HG03097 (cell line): ENCODE measurements at regions not wholly inside any gene's neighbourhood (a gene's known extent, or its start where the extent isn't known, plus 50 kb on each side); places are given as distances from the start of the nearest gene placed in this dataset.

Experiments used
- ATAC-seq: cut with Tn5 transposase; IDR thresholded peaks from one replicate; pipeline ENCODE4 v1.9.1; 2021; ENCODE audit not compliant: unreplicated experiment, low FRiP score

DNA sequence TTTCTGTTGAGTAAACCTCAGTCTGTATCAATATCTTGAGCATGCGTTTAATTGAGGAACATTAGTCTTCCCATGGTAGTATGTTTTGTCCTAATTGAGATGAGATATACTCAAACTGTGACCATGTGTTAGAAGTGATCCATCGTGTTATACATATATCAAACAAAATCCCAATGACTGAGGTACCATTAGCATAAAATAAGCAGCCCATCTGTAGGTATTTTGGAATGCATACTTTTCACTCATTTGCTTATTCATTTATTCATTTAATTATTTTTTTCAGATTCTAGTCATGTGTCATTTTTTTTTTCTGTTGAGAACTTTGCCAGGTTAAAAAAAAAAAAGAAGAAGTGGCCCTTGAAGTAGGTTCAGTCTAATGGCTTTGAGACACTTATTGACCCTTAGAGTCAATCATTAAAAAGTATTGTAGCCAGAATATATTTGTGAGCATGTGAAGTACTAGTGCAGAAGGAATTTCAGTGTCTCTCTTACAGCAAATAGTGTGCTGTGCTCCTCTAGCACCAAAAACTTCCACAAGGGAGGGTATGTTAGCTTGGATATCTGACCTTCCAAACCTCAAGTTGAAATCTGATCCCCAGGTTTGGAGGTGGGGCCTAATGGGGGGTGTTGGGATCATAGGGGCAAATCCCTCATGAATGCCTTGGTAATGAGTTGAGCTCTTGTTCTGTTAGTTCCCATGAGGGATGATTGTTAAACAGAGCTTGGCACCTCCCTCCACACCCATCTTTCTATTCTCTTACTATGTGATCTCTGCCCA is 130.8 kb upstream of the NPY2R start:
- ATAC-seq = no peak

DNA sequence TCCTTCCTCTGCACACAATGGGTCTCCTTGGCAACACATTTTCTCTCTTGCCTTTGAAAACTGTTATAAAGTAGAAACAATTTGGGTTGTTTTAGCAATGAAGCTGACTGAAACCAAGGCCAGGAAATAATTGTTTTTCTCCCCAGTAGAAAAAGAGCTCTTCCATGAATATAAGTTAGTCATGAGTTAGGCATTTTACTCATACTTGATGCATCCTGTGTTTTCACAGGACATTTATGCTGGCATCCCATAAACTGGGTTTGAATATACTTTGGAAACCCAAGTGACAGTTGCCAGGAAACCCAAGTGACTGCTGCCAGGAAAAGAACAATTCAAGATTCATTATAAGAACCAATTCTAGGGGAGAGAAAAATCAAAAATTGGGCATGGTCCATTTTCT is 128.6 kb upstream of the NPY2R start:
- no peak for ATAC-seq

DNA sequence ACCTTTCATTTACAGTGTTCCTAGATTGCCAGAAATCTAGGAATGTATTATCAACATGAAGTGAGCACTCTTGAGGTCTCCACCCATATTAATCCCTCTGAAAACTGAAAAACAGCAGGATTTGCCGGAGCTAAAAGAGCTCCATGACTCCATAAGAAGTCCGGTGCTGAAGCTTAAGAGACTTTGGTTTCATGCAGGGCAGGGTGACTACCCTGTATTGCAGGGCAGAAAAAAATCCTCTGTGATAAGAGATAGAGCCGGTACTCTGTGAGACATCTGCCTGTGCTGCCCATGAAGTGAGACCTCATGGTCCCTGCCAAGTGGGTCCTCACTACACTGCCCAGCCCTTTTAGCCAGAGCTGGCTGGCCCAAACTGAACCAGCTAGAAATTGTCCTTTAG is 127.2 kb upstream of the NPY2R start:
- ATAC-seq = no peak

DNA sequence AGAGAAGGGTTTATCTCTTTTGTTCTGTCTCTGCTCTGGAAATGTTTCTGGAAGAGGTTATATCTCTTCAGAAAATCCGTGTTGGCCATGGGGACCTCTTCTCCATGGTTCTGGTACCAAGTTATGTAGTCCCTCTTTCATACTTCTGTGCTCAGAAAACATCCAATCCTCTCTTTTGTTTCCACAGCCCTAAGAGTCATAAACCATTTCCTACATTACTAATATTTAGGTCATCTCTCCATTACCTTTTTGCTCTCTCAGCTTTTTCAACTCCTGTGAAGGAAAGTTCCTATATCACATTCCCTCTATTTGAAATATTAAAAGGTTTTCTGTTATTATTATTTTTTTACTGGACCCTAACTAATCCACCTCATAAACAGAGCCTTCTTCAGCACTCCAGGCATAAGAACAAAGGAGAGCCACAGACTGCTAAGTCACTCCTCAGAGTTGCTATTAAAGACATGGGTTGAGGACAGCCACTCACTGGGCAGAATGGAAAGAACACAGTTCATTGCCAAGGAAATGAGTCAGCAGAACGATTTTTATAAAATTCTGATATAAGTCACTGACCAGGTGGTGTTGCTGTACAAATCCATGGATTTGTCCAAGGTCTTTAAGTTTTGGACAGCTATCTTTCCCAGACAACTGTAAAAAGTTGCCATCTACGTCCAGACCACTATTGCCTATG is 122.4 kb upstream of the NPY2R start:
- ATAC-seq = no peak

DNA sequence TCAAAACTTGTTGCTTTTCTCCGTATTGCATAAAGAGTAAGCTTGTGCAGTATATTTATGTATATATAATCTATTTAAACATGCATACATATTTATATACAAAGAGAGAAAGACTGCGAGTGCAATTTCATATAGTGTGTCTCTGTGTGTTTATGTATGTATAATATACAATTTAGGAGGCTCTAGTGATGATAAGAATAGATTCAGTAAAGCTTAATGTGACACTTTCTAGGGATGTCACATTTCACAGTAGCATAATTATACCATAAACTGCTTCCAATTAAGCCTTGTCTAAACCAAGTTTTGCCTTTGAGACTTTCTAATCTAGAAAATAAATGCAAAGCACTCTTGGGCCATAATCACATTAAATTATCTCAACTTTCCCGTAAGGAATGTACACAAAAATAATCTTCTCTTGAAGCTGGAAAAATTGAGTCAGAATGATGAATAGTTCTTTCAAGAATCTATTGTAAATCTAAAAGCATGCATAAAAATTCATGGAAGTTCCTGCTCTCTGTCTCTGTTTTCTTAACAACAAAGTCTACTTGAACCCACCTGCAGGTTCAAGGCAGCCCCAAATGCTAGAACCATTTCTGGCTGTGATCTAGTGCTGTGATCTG is 114.1 kb upstream of the NPY2R start:
- ATAC-seq = no peak

DNA sequence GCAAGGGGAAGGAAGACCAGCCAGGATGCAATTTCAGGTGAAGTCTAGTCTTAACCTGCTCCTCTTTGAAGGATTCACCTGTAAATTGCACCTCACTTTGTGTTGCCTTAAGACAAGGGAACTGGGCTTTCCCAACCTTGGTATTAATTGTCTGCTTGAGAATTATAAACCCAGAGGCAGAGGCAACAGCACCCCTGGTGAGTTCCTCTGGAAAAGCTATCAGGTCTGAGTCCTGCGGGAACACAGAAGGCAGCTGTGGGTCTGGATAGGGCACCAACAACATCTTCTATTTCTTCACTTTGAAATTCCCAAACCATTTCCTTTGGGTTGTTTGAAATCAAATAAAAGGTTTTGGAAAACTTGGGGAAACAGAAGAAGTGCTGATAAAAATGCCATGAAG is 109.2 kb upstream of the NPY2R start:
- no peak for ATAC-seq

DNA sequence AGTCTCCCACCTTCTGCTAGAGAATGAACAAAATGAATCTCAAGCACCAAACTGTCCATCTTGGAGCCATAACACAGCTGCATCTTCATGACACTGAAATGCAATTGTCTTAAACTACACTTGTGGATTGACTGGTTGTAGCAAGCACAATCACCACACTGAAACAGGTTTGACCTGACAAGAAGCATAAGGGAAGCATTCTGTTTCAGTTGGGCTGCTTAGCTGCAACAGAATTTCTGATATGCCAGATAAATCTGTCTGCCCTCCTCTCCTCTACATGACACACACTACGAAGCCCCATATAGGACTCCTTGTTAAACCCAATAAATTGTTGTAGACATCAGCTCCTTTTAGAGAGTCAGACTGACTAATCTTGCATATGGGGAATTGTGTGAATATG is 101.8 kb upstream of the NPY2R start:
- no peak for ATAC-seq

DNA sequence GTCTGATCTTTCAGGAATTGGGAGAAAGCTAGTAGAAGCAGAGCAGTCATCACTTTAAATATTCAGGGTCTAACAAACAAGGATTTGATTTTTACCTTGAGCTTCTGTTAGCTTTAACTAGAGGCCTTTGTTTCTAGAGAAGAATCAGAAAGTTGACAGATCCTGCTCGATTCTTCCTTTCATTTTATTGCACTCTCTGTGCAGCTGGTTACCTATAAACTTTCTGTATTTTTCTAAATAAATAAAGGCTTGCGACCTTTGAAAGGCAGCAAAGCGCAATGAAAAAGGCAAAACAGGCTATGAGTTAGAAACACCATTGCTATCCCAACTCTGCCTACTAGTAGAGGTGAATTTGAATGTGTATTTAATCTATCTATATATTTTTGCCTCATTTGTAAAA is 101.4 kb upstream of the NPY2R start:
- no peak for ATAC-seq

DNA sequence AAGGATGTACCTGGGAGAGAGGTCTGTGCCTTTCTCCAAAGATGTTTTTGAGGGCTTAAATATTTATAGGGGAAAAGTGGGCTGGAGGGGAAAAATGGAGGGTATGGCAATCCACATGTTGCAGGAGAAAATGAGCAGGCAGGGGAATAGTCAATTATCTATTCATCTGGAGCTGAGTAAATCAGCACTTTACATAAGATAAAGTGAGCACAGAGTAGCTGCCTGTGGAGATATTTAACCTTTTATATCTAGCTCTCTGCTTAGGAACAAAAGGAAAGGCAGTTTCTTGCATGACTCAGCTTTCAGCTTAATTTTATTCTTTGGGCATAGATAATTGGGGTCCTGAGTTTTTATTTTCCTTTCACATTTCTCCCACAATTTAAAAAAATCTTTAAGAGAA is 93.6 kb upstream of the NPY2R start:
- ATAC-seq = no peak

DNA sequence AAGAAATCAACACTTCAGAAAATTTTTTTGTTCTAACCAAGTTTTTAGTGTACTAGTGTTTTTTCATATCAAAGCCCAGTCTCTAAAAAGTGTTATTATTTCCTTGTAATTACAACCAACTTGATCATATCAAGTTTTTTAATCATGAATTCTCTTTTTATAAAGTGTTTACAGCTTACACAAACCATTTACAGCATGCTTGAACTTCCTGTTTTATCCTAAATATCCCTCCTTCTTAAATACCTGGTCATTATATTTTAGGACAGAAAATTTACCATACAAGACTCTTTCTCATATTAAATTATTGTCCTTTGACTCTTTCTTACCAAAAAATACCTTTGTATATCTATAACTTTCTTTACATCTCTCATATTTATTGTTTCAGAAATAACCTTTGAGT is 89.4 kb upstream of the NPY2R start:
- no peak for ATAC-seq

DNA sequence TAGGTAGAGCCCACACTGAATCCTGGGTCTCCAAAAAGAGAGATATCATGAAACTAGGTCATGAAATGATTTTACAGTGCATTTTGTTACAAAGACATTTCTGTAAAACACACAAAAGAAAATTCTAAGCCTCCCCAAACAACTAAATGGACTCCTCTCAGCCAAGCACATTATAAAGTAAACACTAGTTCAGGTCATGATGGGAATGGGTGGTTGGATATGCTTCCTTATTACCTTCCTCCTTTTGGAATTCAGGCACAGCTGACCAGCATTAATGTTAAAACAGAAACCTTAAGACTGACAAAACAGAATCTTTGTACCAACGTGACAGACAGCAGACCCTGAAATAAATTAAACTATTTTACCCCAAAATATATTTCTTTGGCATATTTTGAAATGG is 87.9 kb upstream of the NPY2R start:
- ATAC-seq = no peak

DNA sequence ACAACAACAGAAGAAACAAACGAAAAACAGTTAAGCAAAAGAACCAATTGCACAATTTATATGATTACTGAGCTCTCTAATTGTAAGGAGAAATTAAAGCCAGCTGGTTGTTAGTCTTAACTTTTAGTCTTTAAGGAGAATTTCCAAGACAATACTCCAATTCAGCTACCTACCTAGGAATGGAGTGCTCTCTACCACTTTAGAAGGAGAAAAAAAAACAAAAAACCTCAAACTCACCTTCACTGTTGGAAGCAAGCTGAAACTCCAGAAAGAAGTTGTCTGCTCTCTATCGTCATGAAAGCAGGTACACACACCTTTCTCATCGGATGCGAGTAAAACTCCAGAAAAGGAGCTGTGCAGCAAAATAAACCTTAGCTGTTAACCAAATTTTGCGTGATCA is 86.1 kb upstream of the NPY2R start:
- ATAC-seq = no peak

DNA sequence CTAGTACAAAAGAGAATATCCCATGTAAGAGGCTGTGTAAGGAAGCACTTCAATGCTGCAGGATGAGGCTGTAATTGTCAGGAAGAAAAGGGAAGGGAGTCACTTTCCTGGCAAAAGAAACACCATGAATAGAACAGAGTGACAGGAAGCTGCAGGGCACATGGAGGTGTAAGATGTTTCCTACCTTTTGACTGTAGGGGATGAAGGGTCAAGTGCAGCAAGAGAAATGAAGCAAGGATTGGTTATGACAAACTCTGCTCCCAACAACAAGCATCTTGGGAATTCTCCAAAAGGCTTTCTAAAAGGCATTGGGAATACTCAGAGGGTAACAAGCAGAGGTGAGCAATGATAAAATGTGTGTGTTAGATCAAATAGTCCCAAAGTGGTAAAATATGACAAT is 74.3 kb upstream of the NPY2R start:
- ATAC-seq = no peak

DNA sequence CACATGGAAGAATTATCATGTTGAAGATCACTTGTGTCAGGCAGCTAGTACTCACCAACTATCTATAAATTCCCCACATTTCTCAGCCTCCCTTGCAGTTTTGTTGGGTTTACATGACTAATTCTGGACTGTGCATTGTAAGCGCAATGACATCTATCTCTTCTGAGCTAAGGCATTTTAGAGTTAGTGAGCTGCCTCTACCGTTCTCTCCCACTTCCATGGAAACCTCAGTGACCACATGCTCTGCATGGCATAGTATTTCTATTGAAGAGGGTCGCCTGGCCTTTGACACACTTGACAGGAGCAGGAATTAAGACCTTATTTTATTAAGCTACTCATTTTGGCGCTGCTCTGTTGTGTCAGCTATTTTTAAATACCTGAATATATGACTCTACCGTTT is 67.5 kb upstream of the NPY2R start:
- ATAC-seq = no peak

DNA sequence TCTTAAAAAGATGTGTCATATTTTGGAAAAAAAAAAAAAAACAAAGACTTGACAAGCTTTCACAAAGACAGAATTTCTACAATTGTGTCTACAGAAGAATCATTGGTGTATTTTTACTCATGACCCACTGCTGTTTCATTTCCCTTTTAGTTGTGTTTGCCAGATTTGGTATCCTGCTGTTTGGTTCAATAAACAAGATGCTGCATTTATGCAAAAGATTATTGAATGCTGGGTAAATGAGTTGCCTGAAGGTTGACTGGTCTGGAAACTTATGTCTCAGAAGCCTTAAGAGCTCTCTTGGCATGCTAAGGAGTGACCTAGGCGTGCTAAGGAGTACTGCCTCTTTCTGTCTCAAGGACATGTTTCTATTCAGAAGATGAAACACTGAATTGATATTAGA is 64.9 kb upstream of the NPY2R start:
- no peak for ATAC-seq
